Pons (tissue), 1 donor: ENCODE measurements at regions not wholly inside any gene's neighbourhood (a gene's known extent, or its start where the extent isn't known, plus 50 kb on each side); places are given as distances from the start of the nearest gene placed in this dataset.
A peak's percentile ranks its signal among the peaks of the same experiment; 100 is the strongest.

Experiments used
- DNase-seq: peaks from one replicate; pipeline ENCODE4 v3.0.0-alpha.2; 2016; ENCODE audit warnings: low spot score

DNA sequence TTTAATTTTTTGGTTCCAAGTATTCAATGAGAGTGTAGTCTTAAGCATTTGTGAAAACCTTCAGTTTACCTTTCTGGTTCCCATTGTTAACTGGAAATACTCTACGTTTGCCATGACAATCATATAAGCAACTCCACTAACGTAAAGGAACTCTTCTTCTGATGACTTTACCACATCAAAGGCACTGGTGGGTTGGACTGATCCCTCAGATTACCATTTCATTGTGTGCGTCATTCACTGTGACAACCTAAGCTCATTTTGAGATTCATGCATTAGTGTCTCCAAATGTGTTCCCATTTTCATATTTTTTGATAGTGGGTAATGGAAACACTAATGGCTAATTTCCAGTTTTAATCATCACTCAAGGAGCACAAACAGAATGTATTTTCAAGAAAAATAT is 119.9 kb upstream of the COL1A2 start:
- no peak for DNase-seq

DNA sequence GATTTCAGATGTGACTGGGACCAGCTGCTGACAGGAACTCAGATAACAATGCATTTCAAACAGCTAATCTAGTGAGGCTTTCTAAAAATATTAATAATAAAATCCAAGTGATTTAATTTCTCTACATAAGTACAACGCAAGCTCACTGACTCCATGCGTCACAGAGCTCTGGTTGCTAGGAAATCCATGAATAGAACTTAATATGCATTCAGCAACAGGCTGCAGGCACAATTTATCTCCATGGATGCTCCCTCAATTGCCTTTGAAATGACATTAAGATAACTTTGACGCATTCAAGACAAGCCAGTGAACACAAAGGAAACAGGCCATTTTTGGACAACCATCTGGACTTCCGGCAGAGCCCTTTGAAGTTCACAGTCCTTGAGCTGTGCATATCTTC is 118.7 kb upstream of the COL1A2 start:
- DNase-seq, result no peak

DNA sequence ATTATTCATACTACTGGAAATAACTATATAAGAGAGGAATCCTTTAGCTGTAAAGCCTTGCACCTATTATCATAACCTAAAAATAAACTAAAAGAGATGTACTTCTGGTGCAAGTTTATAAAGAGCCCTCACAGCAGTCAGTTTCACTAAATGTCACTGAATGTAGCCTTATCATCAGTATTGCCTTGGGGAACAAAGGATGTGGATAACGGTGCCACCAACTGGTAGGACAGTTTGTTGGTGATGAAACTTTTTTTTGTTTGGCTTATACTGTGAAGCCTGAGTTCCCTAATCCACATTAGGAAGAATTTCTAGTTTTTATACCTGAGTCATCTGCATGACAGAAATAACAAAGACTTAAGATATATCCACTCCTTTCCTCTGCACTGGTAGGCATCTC is 117.9 kb upstream of the COL1A2 start:
- peak; percentile 46 for DNase-seq

DNA sequence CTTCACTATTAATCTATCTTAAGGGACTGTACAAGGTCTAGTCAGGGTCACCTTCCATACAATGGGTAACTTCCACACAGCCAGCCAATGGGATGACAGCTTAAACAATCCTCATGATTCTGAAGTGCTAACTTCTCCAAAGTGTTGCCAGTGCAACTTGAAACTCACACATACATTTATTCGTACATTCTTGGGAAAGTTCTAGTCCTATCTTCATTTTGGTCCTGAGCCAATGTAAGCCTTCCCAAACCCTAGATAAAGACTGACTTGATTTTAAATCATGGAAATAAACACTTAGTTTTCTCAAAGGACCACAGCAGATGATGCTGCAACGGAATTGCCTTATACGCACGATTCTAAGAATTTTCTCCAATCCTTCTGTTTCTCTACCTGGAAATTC is 117.5 kb upstream of the COL1A2 start:
- no peak for DNase-seq

DNA sequence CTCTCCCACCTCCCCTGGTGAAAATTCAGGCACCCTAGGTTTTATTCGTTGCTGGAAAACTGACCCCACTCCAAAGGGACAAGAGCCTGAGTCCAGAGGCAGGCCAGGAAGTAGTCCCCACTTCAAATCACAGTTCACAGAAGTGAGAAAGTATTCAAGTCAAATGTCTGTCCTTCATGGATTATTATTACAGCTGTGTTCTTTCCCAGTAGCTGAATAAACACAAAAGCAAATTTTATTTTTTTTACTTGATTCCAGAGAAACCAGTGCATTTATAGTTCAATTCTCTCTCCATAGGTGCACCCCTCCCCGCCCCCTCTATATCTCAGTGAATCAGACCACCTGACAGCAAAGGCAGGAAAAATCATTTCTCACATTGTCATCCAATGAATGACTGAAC is 113.8 kb upstream of the COL1A2 start:
- no peak for DNase-seq

DNA sequence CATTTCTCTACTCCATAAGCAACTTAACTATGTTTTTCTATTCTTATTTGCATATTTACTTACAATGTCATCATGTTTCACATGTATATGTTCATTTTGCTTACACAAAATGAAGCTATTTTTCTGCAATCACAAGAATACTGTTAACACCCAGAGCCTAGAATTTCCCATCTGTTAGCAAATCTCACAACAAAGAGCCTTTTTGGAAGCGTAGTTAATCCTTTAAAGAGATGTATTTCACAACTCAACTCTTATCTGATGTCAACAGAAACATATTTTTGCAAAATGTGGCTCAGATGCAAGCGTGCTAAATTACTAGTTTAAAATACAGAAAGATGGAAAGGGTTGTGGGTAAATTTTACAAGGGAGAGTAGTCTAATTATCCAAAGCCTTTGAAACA is 110.6 kb upstream of the COL1A2 start:
- DNase-seq, result no peak

DNA sequence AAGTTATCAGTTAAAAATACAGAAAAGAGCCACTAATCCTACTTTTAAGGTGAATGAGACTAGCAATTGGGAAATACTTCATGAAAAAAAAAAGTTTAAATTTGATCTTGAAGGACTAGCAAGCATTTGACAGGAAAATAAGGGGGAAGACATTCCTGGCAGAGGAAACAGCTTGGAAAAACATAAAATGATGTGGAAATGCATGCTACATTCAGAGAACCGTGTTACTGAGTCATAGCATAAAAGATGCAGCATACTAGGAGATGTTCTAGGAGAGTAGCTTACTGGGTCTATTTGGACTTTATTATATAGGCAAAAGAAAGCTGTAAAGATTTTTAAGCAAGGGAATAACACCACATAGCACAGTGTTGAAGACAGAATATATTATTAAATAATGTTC is 108.6 kb upstream of the COL1A2 start:
- no peak for DNase-seq

DNA sequence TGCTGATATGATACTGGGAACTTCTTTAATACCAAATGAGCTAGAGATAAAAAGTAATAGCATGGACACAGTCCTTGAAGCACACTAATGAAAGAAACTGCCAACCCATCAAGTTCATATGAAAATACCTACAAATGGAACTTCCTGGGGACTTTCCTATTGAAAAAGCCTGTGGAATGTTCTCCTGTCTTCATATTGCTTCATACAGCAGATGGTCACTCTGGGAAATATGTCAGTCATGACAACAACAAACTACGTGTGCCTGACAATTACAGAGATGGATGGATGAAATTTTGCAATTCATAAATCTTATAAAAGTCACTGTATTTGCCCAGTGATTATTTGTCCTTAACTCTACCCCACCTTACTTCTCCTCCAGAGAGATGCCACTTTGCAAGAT is 106.6 kb upstream of the COL1A2 start:
- no peak for DNase-seq

DNA sequence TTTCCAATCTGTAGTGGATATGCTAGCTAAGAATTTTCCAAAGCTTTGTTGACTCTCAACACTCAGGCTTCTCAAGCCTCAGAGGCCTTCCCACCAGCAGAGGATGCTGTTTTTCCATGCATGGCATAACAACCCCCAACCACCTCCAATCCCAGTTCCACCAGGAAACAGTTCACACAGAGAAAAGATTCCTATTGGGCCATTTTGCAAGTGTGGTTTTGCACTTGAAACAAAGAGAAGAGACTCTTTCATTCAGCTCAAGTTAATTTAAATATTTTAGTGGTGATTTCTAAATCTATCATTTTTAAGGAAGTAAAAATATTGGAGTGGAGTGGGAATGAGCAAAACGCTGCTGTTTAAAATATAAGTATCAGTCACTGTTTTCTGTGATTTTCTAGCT is 105.6 kb upstream of the COL1A2 start:
- DNase-seq, result peak; percentile 90

DNA sequence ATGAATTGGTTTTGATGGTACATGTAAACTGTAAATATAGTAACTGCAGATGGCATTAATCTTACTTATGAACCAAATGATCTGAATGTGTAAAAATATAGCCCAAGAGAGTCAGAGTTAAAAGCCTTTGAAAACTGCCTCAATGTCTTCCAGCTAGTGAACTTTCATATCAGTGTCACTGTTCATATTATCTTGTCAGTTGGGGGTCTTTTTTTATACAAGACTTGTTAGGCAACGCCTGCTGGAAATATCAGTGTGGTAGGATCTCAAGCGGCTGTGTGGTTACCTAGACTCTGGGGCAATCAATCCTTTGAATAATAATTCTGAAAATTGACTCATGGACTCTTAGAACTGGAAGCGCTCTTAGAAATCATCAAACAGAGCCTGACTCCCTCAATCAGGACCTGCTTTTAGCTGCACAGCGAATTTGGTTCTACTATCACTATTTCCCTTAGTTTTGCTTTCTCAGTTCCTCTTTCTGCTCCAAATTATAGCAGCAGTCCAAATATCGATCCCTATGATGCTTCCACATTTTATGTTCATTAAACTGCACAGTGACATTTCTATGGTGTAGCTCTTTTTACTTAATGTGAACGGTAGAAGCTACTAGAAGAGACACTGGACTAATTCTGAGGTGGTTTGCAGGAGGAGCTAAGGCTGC is 100.1 kb upstream of the COL1A2 start:
- no peak for DNase-seq

DNA sequence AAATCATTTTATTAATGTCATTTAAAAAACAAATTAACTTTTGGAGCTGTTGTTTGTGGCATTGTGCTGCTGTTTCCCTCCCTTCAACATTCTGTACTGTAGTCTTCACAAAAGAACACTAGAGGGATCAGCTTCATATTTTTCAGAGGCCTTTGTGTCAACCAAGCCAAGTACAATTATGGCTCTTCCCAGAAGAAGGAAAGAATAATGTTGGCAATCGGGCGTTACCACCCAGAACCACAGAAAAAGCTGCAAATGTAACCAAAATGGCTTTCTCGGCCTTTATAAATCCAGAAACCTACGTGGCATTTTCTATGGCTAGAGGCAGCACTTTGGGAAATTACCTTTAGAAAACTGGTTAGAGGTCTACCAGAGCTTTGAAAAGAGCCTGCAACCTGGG is 98.8 kb upstream of the COL1A2 start:
- DNase-seq, result peak; percentile 44

DNA sequence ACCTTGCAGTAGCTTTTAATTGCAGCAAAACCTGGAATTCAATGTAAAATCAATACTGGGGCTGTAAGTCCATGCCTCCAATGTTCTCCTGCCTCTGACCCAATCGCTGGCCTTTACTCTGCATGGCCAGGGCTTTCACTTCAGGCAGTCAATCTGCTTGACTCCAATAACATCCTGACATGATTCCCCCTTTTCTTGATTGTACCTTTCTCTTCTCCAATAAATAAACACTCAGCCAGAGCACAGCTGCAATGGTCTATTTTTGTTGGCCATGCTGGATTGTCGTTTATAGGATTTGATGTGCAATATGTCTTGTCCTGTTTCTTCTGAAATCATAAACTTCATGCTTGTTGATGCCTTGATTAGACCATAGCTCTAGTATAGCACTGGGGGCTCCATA is 97.8 kb upstream of the COL1A2 start:
- DNase-seq, result no peak

DNA sequence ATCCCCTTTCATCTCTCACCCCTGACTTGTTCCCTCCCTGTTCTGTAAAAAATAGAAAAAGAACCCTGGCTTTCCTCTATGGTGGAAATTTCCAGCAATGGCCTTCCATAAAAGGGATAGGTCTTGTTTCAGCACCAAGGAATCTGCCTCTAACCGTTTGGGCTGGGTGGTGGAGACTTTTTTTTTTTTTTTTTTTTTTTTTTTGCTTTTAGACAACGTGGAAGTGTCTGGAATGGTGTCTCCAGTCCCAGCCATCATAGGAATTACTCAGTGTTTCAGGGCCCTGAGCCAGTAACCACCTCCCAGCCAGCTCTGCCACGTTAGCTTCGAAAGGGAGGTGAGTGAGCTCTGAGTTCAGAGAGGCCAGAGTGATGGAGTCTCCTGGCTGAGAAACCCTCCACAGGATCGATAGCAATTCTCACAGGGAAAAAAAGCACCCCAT is 97.3 kb upstream of the COL1A2 start:
- no peak for DNase-seq

DNA sequence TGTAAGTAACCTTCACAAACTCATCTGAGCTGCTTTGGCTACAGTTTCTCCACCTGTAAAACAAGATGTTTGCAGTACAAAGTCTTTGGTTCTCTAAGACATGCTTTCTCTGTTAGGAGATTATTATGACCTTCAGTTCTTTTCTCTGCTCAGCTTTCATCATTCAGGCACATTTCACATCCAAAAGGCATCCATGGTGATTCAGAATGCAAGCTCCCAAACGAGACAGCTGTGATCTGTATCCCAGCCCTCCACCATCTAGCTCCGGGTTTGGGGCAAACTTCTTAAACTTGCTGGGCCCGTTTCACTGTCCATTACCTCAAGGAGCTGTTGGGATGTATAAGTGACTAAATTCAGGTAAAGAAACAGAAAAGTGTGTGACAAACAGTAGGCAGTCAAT is 95.8 kb upstream of the COL1A2 start:
- DNase-seq, result no peak

DNA sequence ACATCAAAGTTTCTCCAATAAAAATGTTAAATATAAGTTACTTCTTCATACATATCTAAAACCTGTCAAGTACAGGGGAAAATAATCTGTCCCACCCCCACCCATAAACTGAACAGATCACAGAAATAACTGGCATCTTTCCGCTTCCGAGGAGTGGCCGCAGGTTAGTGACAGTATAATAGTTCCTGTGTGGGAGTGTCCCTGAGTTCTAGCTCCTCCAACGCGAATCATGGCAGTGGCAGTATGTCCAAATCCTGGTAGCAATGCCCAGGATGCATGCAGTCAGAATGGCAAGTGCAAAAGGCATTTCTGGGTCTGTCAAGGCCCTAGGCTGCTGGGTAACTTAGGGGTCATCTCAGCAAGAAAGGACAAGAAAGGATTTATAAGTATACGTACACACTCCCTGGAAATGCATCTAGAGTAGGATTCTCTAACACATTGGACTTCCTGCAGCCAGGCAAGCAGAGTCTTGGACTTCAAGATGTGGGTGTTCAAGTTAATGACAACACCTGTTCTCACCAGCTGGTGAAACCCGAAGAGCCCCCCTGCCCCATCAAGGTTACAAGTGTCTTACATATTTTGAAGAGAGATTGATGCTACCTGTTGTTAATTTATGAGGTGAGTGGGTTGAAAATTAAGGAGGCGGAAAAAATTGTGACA is 94.4 kb upstream of the COL1A2 start:
- no peak for DNase-seq

DNA sequence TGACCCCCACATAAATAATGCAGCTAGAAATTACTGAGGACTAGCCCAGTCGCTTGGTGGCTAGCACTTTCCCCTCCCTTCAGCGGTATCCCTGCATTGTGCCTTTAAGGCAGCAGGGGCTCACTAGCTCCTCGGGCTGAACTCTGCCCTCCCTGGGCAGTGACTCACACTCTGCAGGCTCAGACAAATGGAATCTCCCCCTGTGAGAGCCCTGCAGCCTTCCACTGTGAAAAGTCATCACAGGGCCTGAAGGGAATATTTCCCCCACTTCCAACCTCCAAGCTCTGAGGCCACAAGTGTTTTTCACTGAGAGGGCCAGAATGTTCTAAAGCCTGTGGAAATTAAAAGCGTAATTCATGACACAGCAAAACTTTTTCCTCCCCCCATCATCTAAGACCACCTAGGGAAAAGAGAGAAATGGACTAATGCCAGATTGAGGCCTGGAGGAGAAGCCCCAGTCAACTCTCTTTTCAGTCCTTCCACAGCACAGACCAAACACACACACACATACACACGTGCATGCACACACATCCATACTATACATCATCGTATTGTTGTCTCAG is 93.6 kb upstream of the COL1A2 start:
- DNase-seq, result no peak

DNA sequence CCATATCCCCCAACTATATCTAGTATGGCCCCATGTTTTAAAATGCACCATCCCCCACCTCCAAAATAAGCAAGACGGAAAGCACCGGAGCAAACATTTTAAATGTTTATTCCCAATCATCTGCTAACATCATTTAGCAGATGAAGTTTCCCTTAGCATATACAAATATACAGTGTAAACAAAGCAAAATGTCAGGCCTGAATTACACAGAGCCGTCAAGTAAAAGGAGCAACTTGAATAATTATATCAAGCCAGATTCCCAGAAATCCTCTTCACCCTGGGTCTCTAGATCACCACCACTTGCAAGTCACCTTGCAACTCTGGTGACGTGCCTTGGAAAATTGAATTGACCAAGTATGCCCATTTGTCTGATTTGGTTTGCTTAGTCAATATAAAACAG is 91.6 kb upstream of the COL1A2 start:
- DNase-seq, result no peak

DNA sequence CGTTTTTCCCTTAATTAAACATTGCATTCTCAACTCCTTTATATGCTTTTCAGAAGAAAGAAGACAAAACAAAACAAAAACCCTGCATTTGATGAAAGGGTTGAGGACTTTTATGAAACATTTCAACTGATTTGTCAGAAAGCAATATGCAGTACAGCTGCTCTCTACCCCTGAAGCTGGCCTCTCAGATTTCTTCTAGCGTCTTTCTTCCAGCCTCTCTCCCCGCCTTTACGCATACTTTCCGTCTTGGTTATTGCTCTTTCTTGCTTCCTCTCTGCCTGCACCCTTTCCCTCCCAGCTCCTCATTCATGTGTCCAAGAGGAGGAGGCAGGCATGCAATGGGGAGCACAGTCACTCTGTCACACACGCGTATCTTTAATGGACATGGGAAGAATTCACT is 91.0 kb upstream of the COL1A2 start:
- no peak for DNase-seq

DNA sequence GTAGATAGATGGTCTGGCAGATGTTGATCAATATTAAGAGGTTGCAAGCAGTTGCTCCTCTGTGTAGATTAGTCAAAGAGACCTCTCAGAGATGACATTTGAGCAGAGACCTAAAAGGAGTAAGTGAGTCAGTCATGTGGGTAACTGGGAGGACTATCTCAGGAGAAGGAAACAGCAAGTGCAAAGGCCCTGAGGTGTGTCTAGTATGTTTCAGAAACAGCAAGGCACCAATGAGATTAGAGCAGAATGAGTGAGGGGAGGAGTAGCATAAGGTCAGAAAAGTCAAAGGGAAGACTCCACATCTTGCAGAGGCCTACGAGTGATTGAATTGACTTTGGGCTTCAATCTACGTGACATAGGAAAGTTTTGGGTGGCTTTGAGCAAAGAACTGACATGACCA is 89.8 kb upstream of the COL1A2 start:
- DNase-seq, result no peak

DNA sequence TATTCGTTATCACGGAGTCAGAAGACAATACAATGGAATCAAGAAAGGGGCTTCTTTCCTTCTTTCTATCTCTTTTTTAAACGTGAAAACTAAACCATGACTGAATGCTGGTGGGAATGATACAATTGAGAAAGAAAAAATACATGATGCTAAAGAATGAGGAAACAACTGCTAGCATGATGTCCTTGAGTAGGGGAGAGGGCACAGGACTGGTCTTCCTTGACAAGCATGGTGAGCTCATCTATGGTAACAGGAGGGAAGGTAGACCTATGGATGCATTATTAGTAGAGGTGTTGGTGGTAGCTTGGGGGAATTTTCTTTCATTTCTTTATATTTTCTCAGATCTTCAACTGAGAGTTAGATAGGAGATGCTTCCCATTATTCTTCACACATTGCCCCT is 88.9 kb upstream of the COL1A2 start:
- no peak for DNase-seq

DNA sequence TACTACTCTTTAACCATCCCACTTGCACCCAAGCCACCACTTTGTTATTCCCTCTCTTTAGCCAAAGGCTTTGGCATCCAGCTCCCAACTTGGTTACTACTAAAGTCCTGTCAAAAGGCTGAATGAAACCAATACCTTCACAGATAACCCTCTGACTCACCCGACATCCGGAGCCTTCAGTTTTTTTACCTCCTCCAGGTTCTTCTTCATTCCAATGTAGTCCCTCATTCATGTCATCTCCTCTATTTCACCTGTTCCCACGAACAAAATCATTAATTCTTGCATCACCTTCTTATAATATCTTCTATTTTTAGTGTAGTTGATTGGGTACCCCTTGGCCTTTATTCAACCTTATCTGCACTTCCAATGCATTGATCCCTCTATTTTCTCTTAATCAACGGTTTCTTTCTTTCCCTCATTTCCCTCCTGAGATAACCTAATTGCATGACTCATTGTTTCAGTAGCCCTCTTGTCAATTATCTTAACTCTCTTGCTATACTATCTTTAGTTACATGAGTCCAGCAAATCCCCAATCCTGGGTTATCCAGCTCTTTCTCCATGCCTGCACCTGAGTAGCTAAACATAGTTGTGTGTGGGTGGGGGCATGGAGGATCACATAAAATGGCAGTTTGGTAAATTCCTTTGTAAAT is 87.2 kb upstream of the COL1A2 start:
- DNase-seq, result no peak

DNA sequence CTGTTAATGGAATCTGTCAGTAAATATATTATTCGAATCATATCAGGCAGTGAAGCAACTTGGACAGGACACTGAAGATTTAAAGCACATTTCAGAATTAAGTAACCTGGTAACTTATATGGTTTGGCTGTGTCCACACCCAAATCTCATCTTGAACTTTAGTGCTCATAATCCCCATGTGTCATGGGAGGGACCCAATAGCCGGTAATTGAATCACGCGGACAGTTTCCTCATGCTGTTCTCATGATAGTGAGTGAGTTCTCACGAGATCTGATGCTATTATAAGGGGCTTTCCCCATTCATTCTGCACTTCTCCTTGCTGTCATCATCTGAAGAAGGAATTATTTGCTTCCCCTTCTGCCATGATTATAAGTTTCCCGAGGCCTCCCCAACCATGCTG is 83.2 kb upstream of the COL1A2 start:
- no peak for DNase-seq

DNA sequence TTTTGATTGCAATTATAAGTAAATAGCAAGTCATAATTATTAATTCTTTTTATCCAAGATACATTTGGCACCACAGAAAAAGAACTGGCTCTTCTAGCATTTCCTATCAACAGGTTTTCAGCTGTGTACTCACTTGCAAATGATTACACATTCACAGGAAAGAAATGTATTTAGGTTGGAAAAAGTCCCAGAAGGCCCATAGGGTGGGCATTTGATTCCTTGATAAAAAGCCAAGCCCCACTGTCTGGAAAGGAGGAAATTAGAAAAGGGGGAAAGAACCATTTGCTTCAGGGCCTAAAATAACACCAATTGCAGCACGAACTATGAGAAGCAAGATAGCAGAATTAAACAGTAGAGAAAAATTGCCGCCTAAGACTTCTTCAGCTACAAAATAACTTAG is 80.8 kb upstream of the COL1A2 start:
- no peak for DNase-seq
